Activated naive CD8-positive, alpha-beta T cell treated with anti-CD3 and anti-CD28 coated beads, Interleukin-2, amount 10 ng/mL, durations not matched to agents 7 days and 5 days (primary cell): ENCODE measurements at regions not wholly inside any gene's neighbourhood (a gene's known extent, or its start where the extent isn't known, plus 50 kb on each side); places are given as distances from the start of the nearest gene placed in this dataset.

Experiments
- ATAC-seq: fragments of 150-1000 bp; cut with Tn5 transposase; one replicate; pipeline ENCODE4 v1.10.0; 2021; ENCODE audit warnings: low read depth, moderate library complexity
- POLR2A ChIA-PET: fragments of 350-600 bp; sonication (Branson Sonifier 250); formaldehyde crosslinking; loops from one replicate; lab custom pipeline; 2021; ENCODE audit warnings: antibody characterized with exemption; lab: Charles Lee
- DNase-seq: peaks from one replicate; pipeline ENCODE4 v3.0.0; 2021
- H3K27ac Mint-ChIP-seq: one replicate; pipeline ENCODE4 v1.8.0; 2022; ENCODE audit warnings: mild to moderate bottlenecking, mixed read lengths
- H3K27me3 Mint-ChIP-seq: one replicate; pipeline ENCODE4 v1.8.0; 2022; ENCODE audit warnings: mild to moderate bottlenecking, moderate library complexity, mixed read lengths
- H3K36me3 Mint-ChIP-seq: one replicate; pipeline ENCODE4 v1.8.0; 2021; ENCODE audit warnings: mild to moderate bottlenecking, mixed read lengths
- H3K4me1 Mint-ChIP-seq: one replicate; pipeline ENCODE4 v1.8.0; 2021; ENCODE audit warnings: mixed read lengths
- H3K4me3 Mint-ChIP-seq: one replicate; pipeline ENCODE4 v1.8.0; 2022; ENCODE audit warnings: mild to moderate bottlenecking, moderate library complexity, mixed read lengths
- H3K9me3 Mint-ChIP-seq: one replicate; pipeline ENCODE4 v1.8.0; 2021; ENCODE audit warnings: mixed read lengths

DNA sequence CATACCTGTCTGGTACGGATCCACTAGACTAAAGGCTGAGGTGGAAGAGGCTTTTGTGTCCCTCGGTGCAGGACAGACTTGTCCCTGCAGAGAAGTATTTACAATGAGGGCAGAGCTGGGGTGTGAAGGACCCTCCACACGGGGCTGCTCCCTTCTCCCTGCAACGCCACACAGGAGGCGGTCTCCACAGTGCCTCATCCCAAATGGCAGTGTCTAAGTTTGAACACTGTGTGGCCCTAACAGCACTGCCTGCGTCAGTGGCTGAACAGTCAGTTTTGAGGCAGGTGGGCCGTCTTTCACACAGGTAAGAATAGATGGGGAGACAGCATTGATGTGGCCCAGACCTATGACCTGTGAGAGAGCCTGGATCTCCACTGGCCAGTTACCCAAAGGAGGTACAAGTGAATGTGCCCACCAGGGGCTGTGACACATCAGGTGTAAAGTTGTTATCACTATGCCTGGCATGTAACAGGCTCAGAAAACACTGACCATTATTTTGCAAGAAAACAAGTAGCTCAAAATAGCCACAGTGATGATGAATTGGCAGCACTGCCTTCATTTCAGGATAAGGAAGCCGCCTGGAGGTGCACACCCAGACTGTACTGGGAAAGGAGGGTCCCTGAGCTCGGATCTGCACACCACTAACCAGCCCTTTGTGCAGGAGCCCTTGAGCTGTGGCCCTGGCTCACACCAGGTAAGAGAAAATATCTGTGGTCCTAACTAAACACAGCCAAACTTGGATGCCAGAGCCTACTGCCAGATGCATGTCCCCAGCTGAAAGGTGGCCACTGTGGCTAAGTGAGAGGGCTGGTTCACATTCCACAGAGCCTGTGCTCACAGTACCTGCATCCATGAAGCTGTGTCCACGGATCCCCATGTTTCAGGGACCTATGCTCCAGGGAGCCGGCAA lies 246.7 kb downstream of the DLL1 start:
- Mint-ChIP-seq H3K4me3 (no peak overlapping the region), H3K4me1 (no peaks in the 10 kb centered on the region), H3K27ac (no peak overlapping the region), H3K9me3 (no peaks in the 10 kb centered on the region), H3K36me3 (no peaks in the 10 kb centered on the region), H3K27me3 (peaks cover 8% of the 10 kb centered on the region)
- POLR2A ChIA-PET, result no interaction called here
- DNase-seq (peak; percentile 4), ATAC-seq (no peak)

- no peak for ATAC-seq
- Mint-ChIP-seq H3K9me3 (no peaks in the 10 kb centered on the region), H3K4me3 (no peak overlapping the region), H3K27ac (no peak overlapping the region), H3K36me3 (no peaks in the 10 kb centered on the region), H3K4me1 (no peaks in the 10 kb centered on the region), H3K27me3 (peaks cover 8% of the 10 kb centered on the region)
- no peak for DNase-seq
- POLR2A ChIA-PET, result no interaction called here
Measured at GRCh38 chr6:170043150-170043819, 247.6 kb downstream of the DLL1 start.

DNA sequence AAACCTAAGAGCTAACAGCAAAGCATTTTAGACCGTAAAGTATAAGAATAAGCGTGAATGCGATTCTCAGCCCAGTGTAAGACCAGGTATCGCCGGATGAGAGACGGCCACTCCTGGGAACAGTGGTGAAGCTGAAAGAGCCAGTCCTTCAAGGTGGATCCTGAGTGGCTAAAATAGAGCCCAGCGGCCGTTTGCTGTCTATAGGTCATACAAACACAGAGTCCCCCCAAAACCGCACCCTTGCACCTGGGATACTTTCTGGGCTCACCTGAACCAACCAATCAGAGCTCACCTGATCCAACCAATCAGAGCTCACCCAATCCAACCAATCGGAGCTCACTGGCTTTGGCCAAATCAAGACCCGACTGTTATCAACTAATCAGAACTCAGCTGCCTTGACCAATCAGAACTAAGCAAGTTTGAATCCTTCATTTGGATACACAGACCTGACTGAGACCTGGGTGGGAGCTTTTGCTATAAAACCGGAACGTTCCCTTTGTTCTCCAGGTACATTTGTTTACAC lies 248.2 kb downstream of the DLL1 start:
- no peak for ATAC-seq
- POLR2A ChIA-PET, result no interaction called here
- Mint-ChIP-seq H3K36me3 (no peaks in the 10 kb centered on the region), H3K9me3 (no peaks in the 10 kb centered on the region), H3K4me3 (no peak overlapping the region), H3K27me3 (peaks cover 4% of the 10 kb centered on the region), H3K4me1 (no peaks in the 10 kb centered on the region), H3K27ac (no peak overlapping the region)
- peak; percentile 3 for DNase-seq

- H3K27ac Mint-ChIP-seq, result no peak overlapping the region
Measured at GRCh38 chr6:170042123-170042522, 248.8 kb downstream of the DLL1 start.

DNA sequence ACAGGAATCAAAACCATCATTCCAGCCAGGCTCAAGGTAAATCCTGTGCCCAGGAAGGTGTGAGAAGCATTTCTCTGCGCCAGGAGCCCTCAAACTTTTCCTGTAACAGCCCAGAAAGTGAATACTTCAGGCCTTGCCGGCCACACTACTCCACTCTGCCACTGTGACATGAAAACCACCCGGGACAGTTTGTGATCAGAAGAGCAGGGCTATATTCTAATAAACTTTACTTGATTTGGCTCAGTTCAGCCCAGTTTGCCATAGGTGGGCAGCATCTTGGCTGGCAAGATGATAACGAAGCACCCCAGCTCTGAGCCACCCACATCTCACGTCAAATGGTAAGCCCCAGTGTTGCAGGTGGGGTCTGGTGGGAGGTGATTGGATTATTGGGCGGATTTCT lies 249.4 kb downstream of the DLL1 start:
- H3K4me3 Mint-ChIP-seq, result no peak overlapping the region
- peaks cover 2% of the 10 kb centered on the region for H3K27me3 Mint-ChIP-seq
- POLR2A ChIA-PET, result no interaction called here
- H3K36me3 Mint-ChIP-seq, result no peaks in the 10 kb centered on the region
- H3K27ac Mint-ChIP-seq, result no peak overlapping the region
- no peaks in the 10 kb centered on the region for H3K4me1 Mint-ChIP-seq
- no peaks in the 10 kb centered on the region for H3K9me3 Mint-ChIP-seq
- DNase-seq (no peak), ATAC-seq (no peak)

More at GRCh38 chr6:170042123-170042522, 248.8 kb downstream of the DLL1 start:
- Mint-ChIP-seq H3K4me1 (no peaks in the 10 kb centered on the region), H3K9me3 (no peaks in the 10 kb centered on the region), H3K4me3 (no peak overlapping the region), H3K27me3 (peaks cover 2% of the 10 kb centered on the region), H3K36me3 (no peaks in the 10 kb centered on the region)
- DNase-seq, result no peak
- POLR2A ChIA-PET, result no interaction called here
- no peak for ATAC-seq

DNA sequence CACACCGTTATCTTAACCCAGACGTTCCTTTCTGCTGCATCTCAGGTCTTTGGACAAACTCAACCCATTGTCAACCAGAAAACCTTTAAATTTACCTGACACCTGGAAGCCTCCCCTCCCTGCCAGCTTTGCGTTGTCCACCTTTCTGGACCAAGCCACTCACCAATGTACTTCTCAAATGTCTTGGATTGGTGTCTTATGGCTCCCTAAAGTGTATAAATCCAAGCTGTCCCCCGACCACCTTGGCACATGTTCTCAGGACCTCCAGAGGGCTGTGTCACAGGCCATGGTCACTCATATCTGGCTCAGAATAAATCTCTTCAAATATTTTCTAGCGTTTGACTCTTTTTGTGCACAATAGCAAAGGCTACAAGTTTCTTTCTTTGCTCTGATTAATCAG lies 250.0 kb downstream of the DLL1 start:
- DNase-seq, result no peak
- POLR2A ChIA-PET, result no interaction called here

DNA sequence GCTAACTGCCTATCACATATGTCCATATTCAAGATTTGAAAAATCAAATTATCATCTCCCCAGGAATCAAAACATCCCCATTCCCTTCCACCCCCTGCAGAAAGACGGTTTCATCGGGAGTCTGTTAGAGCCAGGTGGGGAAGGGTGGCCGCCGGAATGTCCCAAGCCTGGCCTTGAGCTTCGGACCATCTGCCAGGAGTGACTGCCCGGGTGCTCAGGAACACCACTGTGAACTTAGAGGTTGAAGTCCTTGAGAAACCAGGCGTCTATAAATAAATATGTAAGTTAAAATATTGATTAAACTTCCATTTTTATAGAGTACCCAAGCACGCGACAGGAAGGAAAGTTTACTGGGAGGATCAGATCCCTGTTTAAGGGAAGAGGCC lies 250.8 kb downstream of the DLL1 start:
- ATAC-seq (no peak), DNase-seq (no peak)
- Mint-ChIP-seq H3K4me1 (no peaks in the 10 kb centered on the region), H3K27me3 (no peaks in the 10 kb centered on the region), H3K36me3 (no peaks in the 10 kb centered on the region), H3K4me3 (no peak overlapping the region), H3K9me3 (no peaks in the 10 kb centered on the region), H3K27ac (no peak overlapping the region)
- POLR2A ChIA-PET, result no interaction called here

More for the DNA sequence above, 250.0 kb downstream of the DLL1 start:
- Mint-ChIP-seq H3K9me3 (no peaks in the 10 kb centered on the region), H3K4me1 (no peaks in the 10 kb centered on the region), H3K27me3 (no peaks in the 10 kb centered on the region), H3K4me3 (no peak overlapping the region), H3K27ac (no peak overlapping the region), H3K36me3 (no peaks in the 10 kb centered on the region)
- no peak for ATAC-seq

GRCh38 chr6:170039156-170040114 lies 251.4 kb downstream of the DLL1 start:
- peak; percentile 16 for DNase-seq
- H3K36me3 Mint-ChIP-seq, result no peaks in the 10 kb centered on the region
- H3K27ac Mint-ChIP-seq, result no peak overlapping the region
- POLR2A ChIA-PET, result no interaction called here
- H3K9me3 Mint-ChIP-seq, result no peaks in the 10 kb centered on the region
- no peak for ATAC-seq
- H3K27me3 Mint-ChIP-seq, result no peaks in the 10 kb centered on the region
- H3K4me3 Mint-ChIP-seq, result no peak overlapping the region
- H3K4me1 Mint-ChIP-seq, result no peaks in the 10 kb centered on the region

DNA sequence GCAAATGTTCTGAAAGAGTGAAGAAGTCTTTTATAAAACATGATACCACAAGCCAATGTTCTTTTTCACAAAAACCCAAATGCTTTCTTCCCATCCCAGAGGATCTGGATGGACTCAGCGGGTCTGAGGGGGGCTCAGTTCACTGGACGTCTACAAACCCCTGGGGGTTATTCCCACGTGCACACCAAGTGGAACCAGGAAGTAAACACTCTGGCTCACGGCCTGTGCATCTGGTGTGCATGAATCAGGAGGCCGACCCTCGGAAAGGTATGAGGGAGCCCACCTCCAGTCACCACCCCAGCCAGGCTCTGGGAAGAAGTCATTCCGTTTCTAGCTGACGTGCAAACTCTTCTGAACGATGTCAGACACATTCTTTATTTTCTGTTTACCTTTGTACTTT lies 252.2 kb downstream of the DLL1 start:
- Mint-ChIP-seq H3K9me3 (peaks cover 1% of the 10 kb centered on the region), H3K36me3 (no peaks in the 10 kb centered on the region), H3K27ac (no peak overlapping the region), H3K4me3 (no peak overlapping the region), H3K4me1 (no peaks in the 10 kb centered on the region), H3K27me3 (no peaks in the 10 kb centered on the region)
- POLR2A ChIA-PET, result no interaction called here
- DNase-seq (no peak), ATAC-seq (no peak)

- Mint-ChIP-seq H3K4me1 (no peaks in the 10 kb centered on the region), H3K9me3 (peaks cover 6% of the 10 kb centered on the region), H3K4me3 (no peak overlapping the region), H3K36me3 (peaks cover 4% of the 10 kb centered on the region), H3K27ac (no peak overlapping the region), H3K27me3 (no peaks in the 10 kb centered on the region)
- peak; percentile 2 for DNase-seq
- POLR2A ChIA-PET, result no interaction called here
- ATAC-seq, result no peak
Measured at GRCh38 chr6:170038251-170038650, 252.6 kb downstream of the DLL1 start.

DNA sequence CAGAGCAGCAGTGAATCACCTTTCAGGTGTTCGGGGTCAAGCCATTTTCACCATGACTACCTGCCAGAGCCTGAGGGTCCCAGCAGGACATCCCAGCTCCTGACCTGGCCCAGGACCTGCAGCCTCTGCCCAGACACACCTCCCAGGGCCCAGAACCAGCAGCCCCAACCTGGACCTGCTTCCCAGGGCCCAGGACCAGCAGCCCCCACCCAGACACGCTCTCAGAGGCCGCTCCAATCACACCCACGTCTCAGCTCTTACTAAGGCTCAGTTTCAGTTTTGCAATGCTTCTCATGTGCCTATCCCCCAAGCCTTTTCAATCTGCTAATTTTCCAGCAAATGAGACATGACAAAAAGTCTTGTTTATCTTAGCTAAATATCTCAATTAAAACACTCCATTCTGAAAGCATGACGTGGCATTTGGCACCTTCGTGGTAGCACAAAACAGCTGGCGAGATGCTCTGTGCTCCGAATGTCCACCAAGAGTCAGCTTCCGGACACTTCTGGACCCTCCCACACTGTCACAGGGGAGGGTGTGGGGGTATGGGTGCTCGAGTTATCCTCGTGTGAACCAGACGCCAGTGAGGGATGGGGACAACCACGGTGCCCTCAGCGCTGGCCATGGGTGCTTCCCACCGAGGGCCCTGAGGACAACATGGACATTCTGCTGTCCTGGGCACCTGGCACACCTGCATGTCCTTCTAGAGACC lies 253.2 kb downstream of the DLL1 start:
- POLR2A ChIA-PET, result interaction anchor here (0.6 kb wide), 1 partner anchor 66 kb away, joined by 6 read pairs; no protein-coding TSS in a partner anchor
- DNase-seq (peak; percentile 11), ATAC-seq (no peak)

GRCh38 chr6:170036916-170037315 lies 254.0 kb downstream of the DLL1 start:
- POLR2A ChIA-PET, result interaction anchor here (0.6 kb wide), 1 partner anchor 67 kb away, joined by 6 read pairs; no protein-coding TSS in a partner anchor
- H3K4me3 Mint-ChIP-seq, result no peak overlapping the region
- H3K27ac Mint-ChIP-seq, result no peak overlapping the region
- H3K9me3 Mint-ChIP-seq, result peaks cover 9% of the 10 kb centered on the region
- ATAC-seq, result no peak
- H3K4me1 Mint-ChIP-seq, result no peaks in the 10 kb centered on the region
- no peaks in the 10 kb centered on the region for H3K27me3 Mint-ChIP-seq
- H3K36me3 Mint-ChIP-seq, result peaks cover 4% of the 10 kb centered on the region
- DNase-seq, result peak; percentile 9

More for the DNA sequence above, 253.2 kb downstream of the DLL1 start:
- Mint-ChIP-seq H3K27ac (no peak overlapping the region), H3K4me1 (no peaks in the 10 kb centered on the region), H3K4me3 (no peak overlapping the region), H3K9me3 (peaks cover 9% of the 10 kb centered on the region), H3K27me3 (no peaks in the 10 kb centered on the region), H3K36me3 (peaks cover 4% of the 10 kb centered on the region)
